ENCODE measurements at regions not wholly inside any gene's neighbourhood (a gene's known extent, or its start where the extent isn't known, plus 50 kb on each side); places are given as distances from the start of the nearest gene placed in this dataset.

GRCh38 chr1:172822886-172823285, 164.0 kb downstream of the FASLG start:
- DNase-seq, result no peak
- Mint-ChIP-seq H3K4me3 (no peak overlapping the region), H3K9me3 (no peaks in the 10 kb centered on the region), H3K36me3 (ENCODE audit: low read depth) (no peaks in the 10 kb centered on the region), H3K27ac (no peak overlapping the region), H3K4me1 (peaks cover 37% of the 10 kb centered on the region), H3K27me3 (ENCODE audit: low read depth, poor library complexity) (no peaks in the 10 kb centered on the region)
- TF ChIP-seq CTCF (IDR thresholded peaks at IDR 0.05), result no peak

GRCh38 chr1:172823534-172823933, 164.6 kb downstream of the FASLG start:
- H3K27me3 Mint-ChIP-seq (ENCODE audit: low read depth, poor library complexity), result no peaks in the 10 kb centered on the region
- H3K4me3 Mint-ChIP-seq, result no peak overlapping the region
- H3K4me1 Mint-ChIP-seq, result peaks cover 31% of the 10 kb centered on the region
- DNase-seq, result no peak
- no peaks in the 10 kb centered on the region for H3K36me3 Mint-ChIP-seq (ENCODE audit: low read depth)
- H3K27ac Mint-ChIP-seq, result peak overlapping the region; percentile 84
- no peaks in the 10 kb centered on the region for H3K9me3 Mint-ChIP-seq
- no peak for TF ChIP-seq CTCF (IDR thresholded peaks at IDR 0.05)

- Mint-ChIP-seq H3K4me1 (peaks cover 24% of the 10 kb centered on the region), H3K4me3 (no peak overlapping the region), H3K36me3 (ENCODE audit: low read depth) (no peaks in the 10 kb centered on the region), H3K27ac (peak overlapping the region; percentile 7), H3K27me3 (ENCODE audit: low read depth, poor library complexity) (no peaks in the 10 kb centered on the region), H3K9me3 (no peaks in the 10 kb centered on the region)
- DNase-seq, result no peak
- no peak for TF ChIP-seq CTCF (IDR thresholded peaks at IDR 0.05)
Observed at GRCh38 chr1:172824209-172824608, 165.3 kb downstream of the FASLG start.

- no peaks in the 10 kb centered on the region for H3K27me3 Mint-ChIP-seq (ENCODE audit: low read depth, poor library complexity)
- DNase-seq, result no peak
- H3K36me3 Mint-ChIP-seq (ENCODE audit: low read depth), result no peaks in the 10 kb centered on the region
- H3K9me3 Mint-ChIP-seq, result no peaks in the 10 kb centered on the region
- H3K4me3 Mint-ChIP-seq, result no peak overlapping the region
- H3K4me1 Mint-ChIP-seq, result peaks cover 15% of the 10 kb centered on the region
- H3K27ac Mint-ChIP-seq, result no peak overlapping the region
- TF ChIP-seq CTCF (IDR thresholded peaks at IDR 0.05), result peak; percentile 46
Observed at GRCh38 chr1:172826096-172826741, 167.3 kb downstream of the FASLG start.

- no peaks in the 10 kb centered on the region for H3K9me3 Mint-ChIP-seq
- H3K27ac Mint-ChIP-seq, result no peak overlapping the region
- peaks cover 8% of the 10 kb centered on the region for H3K4me1 Mint-ChIP-seq
- H3K36me3 Mint-ChIP-seq (ENCODE audit: low read depth), result no peaks in the 10 kb centered on the region
- no peaks in the 10 kb centered on the region for H3K27me3 Mint-ChIP-seq (ENCODE audit: low read depth, poor library complexity)
- DNase-seq, result no peak
- TF ChIP-seq CTCF (IDR thresholded peaks at IDR 0.05), result no peak
- no peak overlapping the region for H3K4me3 Mint-ChIP-seq
Observed at GRCh38 chr1:172827301-172827700, 168.4 kb downstream of the FASLG start.

GRCh38 chr1:172827841-172828240, 168.9 kb downstream of the FASLG start:
- no peak for TF ChIP-seq CTCF (IDR thresholded peaks at IDR 0.05)
- H3K4me1 Mint-ChIP-seq, result peaks cover 8% of the 10 kb centered on the region
- H3K4me3 Mint-ChIP-seq, result no peak overlapping the region
- H3K9me3 Mint-ChIP-seq, result no peaks in the 10 kb centered on the region
- no peaks in the 10 kb centered on the region for H3K36me3 Mint-ChIP-seq (ENCODE audit: low read depth)
- no peak for DNase-seq
- H3K27ac Mint-ChIP-seq, result no peak overlapping the region
- no peaks in the 10 kb centered on the region for H3K27me3 Mint-ChIP-seq (ENCODE audit: low read depth, poor library complexity)

Data from nephron progenitor cell (in vitro differentiated cells).